ENCODE measurements at regions not wholly inside any gene's neighbourhood (a gene's known extent, or its start where the extent isn't known, plus 50 kb on each side); places are given as distances from the start of the nearest gene placed in this dataset.

DNA sequence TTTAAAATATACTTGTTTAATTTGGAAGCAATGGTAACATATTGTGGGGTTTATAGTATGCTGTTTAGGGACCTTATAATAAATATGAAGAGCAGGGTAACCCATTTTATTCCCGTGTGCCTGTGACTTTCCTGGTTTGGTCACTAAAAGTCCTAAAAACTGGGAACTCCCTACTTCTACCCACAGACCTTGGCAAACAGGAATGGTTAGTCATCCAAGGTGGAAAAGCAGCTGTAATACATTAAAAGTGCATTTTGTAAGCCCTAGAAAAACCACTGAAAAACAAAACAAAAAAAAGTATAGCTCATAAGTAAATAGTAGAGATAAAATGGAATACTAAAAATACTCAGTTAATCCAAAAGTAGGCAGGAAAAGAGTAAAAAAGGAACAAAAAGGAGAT lies 538.9 kb downstream of the LMO4 start:
- H3K27ac Mint-ChIP-seq (ENCODE audit: unreplicated experiment), result no peak overlapping the region
- no peaks in the 10 kb centered on the region for H3K27me3 Mint-ChIP-seq (ENCODE audit: unreplicated experiment)
- H3K4me3 Mint-ChIP-seq (ENCODE audit: low read depth, unreplicated experiment), result no peak overlapping the region
- H3K9me3 Mint-ChIP-seq (ENCODE audit: low read depth, unreplicated experiment), result peaks cover 21% of the 10 kb centered on the region
- CTCF ChIA-PET, result no interaction called here
- TF ChIP-seq, protein P1, sequence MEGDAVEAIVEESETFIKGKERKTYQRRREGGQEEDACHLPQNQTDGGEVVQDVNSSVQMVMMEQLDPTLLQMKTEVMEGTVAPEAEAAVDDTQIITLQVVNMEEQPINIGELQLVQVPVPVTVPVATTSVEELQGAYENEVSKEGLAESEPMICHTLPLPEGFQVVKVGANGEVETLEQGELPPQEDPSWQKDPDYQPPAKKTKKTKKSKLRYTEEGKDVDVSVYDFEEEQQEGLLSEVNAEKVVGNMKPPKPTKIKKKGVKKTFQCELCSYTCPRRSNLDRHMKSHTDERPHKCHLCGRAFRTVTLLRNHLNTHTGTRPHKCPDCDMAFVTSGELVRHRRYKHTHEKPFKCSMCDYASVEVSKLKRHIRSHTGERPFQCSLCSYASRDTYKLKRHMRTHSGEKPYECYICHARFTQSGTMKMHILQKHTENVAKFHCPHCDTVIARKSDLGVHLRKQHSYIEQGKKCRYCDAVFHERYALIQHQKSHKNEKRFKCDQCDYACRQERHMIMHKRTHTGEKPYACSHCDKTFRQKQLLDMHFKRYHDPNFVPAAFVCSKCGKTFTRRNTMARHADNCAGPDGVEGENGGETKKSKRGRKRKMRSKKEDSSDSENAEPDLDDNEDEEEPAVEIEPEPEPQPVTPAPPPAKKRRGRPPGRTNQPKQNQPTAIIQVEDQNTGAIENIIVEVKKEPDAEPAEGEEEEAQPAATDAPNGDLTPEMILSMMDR (IDR thresholded peaks at IDR 0.05; ENCODE audit: unreplicated experiment), result no peak
- H3K4me1 Mint-ChIP-seq (ENCODE audit: low read depth, unreplicated experiment), result peaks cover 36% of the 10 kb centered on the region
- peaks cover 4% of the 10 kb centered on the region for H3K36me3 Mint-ChIP-seq (ENCODE audit: insufficient read depth, unreplicated experiment)
- intact Hi-C loops (cut with micrococcal nuclease; ENCODE audit: unreplicated experiment), result loop anchor here (5.0 kb wide), 1 partner anchor 70 kb away; no protein-coding TSS in a partner anchor
- DNase-seq, result no peak
- no TSS peak for BruUV-seq (replicated peaks)

GRCh38 chr1:87869567-87869966 lies 540.9 kb downstream of the LMO4 start:
- Mint-ChIP-seq H3K36me3 (ENCODE audit: insufficient read depth, unreplicated experiment) (peaks cover 4% of the 10 kb centered on the region), H3K4me3 (ENCODE audit: low read depth, unreplicated experiment) (peak overlapping the region; percentile 35), H3K4me1 (ENCODE audit: low read depth, unreplicated experiment) (peaks cover 36% of the 10 kb centered on the region), H3K27me3 (ENCODE audit: unreplicated experiment) (no peaks in the 10 kb centered on the region), H3K27ac (ENCODE audit: unreplicated experiment) (peak overlapping the region; percentile 97), H3K9me3 (ENCODE audit: low read depth, unreplicated experiment) (peaks cover 18% of the 10 kb centered on the region)
- intact Hi-C loops (cut with micrococcal nuclease; ENCODE audit: unreplicated experiment), result loop anchor here (5.0 kb wide), 1 partner anchor 72 kb away; no protein-coding TSS in a partner anchor
- TF ChIP-seq, protein P1 (IDR thresholded peaks at IDR 0.05; ENCODE audit: unreplicated experiment), result no peak
- CTCF ChIA-PET, result no interaction called here
- no TSS peak for BruUV-seq (replicated peaks)
- DNase-seq, result peak; percentile 8

GRCh38 chr1:87872189-87872588 lies 543.5 kb downstream of the LMO4 start:
- H3K27me3 Mint-ChIP-seq (ENCODE audit: unreplicated experiment), result no peaks in the 10 kb centered on the region
- no TSS peak for BruUV-seq (replicated peaks)
- peaks cover 4% of the 10 kb centered on the region for H3K36me3 Mint-ChIP-seq (ENCODE audit: insufficient read depth, unreplicated experiment)
- TF ChIP-seq, protein P1 (IDR thresholded peaks at IDR 0.05; ENCODE audit: unreplicated experiment), result no peak
- no peak for DNase-seq
- peaks cover 9% of the 10 kb centered on the region for H3K9me3 Mint-ChIP-seq (ENCODE audit: low read depth, unreplicated experiment)
- H3K27ac Mint-ChIP-seq (ENCODE audit: unreplicated experiment), result peak overlapping the region; percentile 67
- intact Hi-C loops (cut with micrococcal nuclease; ENCODE audit: unreplicated experiment), result no loop called here
- CTCF ChIA-PET, result no interaction called here
- H3K4me1 Mint-ChIP-seq (ENCODE audit: low read depth, unreplicated experiment), result peaks cover 36% of the 10 kb centered on the region
- H3K4me3 Mint-ChIP-seq (ENCODE audit: low read depth, unreplicated experiment), result no peak overlapping the region

DNA sequence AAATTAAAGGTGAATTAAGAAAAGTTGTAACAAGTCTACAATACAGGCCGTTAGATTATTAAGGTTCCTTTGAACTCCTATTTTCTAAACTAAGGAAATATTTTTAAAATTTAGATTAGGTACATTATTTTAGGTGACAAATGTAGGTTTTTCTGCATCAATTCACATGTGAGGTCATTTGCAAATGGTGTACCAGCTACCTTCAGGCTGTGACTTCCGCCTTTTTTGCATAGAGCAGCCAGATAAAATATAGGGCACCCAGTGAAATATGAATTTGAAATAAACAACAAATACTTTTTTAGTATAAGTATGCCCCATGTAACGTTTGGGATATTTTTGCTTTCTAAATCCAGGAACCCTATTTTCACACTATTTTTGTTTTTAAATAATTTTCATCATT lies 544.0 kb downstream of the LMO4 start:
- intact Hi-C loops (cut with micrococcal nuclease; ENCODE audit: unreplicated experiment), result no loop called here
- TF ChIP-seq, protein P1 (IDR thresholded peaks at IDR 0.05; ENCODE audit: unreplicated experiment), result no peak
- Mint-ChIP-seq H3K27ac (ENCODE audit: unreplicated experiment) (no peak overlapping the region), H3K4me3 (ENCODE audit: low read depth, unreplicated experiment) (no peak overlapping the region), H3K27me3 (ENCODE audit: unreplicated experiment) (no peaks in the 10 kb centered on the region), H3K36me3 (ENCODE audit: insufficient read depth, unreplicated experiment) (peaks cover 4% of the 10 kb centered on the region), H3K9me3 (ENCODE audit: low read depth, unreplicated experiment) (peaks cover 9% of the 10 kb centered on the region), H3K4me1 (ENCODE audit: low read depth, unreplicated experiment) (peaks cover 36% of the 10 kb centered on the region)
- BruUV-seq (replicated peaks), result no TSS peak
- CTCF ChIA-PET, result no interaction called here
- DNase-seq, result no peak
